Common myeloid progenitor, CD34-positive (primary cell): ENCODE measurements at regions not wholly inside any gene's neighbourhood (a gene's known extent, or its start where the extent isn't known, plus 50 kb on each side); places are given as distances from the start of the nearest gene placed in this dataset.

ENCODE experiments used
- CTCF ChIA-PET: fragments of 350-600 bp; sonication (Branson Sonifier 250); formaldehyde crosslinking; loops from one replicate; lab custom pipeline; 2021; ENCODE audit warnings: antibody characterized with exemption; lab: Charles Lee
- POLR2A ChIA-PET: fragments of 350-600 bp; sonication (Branson Sonifier 250); formaldehyde crosslinking; loops from one replicate; lab custom pipeline; 2021; ENCODE audit warnings: antibody characterized with exemption; lab: Charles Lee
- DNase-seq, 3 donors: peaks; one replicate each; pipeline versions ENCODE4 v3.0.0 to v3.0.0-alpha.2; 2013
- H3K27ac ChIP-seq, 2 experiments: 1 replicate in 1 of 2; 2 replicates in 1 of 2; pipeline ENCODE4 v1.7.0; 2013; ENCODE audit warnings: inconsistent platforms in 2 of 2, low read length in 2 of 2, mild to moderate bottlenecking in 2 of 2, low read depth in 1 of 2, moderate library complexity in 1 of 2; ENCODE audit not compliant: severe bottlenecking in 2 of 2, insufficient read depth in 1 of 2, poor library complexity in 1 of 2
- H3K27me3 ChIP-seq, 5 experiments: replicated peaks in 2 of 5; 1 replicate in 3 of 5; 2 replicates in 2 of 5; pipeline versions ENCODE4 v1.6.1 to v1.7.0; 2013; ENCODE audit warnings: low read length in 4 of 5, mild to moderate bottlenecking in 2 of 5, moderate library complexity in 2 of 5, inconsistent platforms in 1 of 5; ENCODE audit not compliant: insufficient read depth in 5 of 5, control insufficient read depth in 4 of 5
- H3K36me3 ChIP-seq, 4 experiments: 1 replicate in 2 of 4; 2 replicates in 2 of 4; pipeline versions ENCODE4 v1.6.1 to v1.7.0; 2013; ENCODE audit warnings: low read length in 3 of 4, control low read depth in 1 of 4, mild to moderate bottlenecking in 1 of 4; ENCODE audit not compliant: control insufficient read depth in 4 of 4, insufficient read depth in 4 of 4
- H3K4me1 ChIP-seq, 4 experiments: 1 replicate in 3 of 4; 2 replicates in 1 of 4; pipeline versions ENCODE4 v1.6.1 to v1.7.1; 2013; ENCODE audit warnings: low read length in 3 of 4, mild to moderate bottlenecking in 3 of 4, control low read depth in 1 of 4, inconsistent platforms in 1 of 4, moderate library complexity in 1 of 4; ENCODE audit not compliant: control insufficient read depth in 4 of 4, insufficient read depth in 4 of 4; ENCODE audit errors: control extremely low read depth in 1 of 4
- H3K4me3 ChIP-seq, 7 experiments: 1 replicate in 4 of 7; 2 replicates in 3 of 7; pipeline versions ENCODE4 v1.5.1 to v1.7.0; 2013; ENCODE audit warnings: mild to moderate bottlenecking in 7 of 7, low read length in 6 of 7, moderate library complexity in 6 of 7, inconsistent platforms in 2 of 7, low read depth in 2 of 7, control low read depth in 1 of 7; ENCODE audit not compliant: insufficient read depth in 4 of 7, control insufficient read depth in 1 of 7; ENCODE audit errors: extremely low read depth in 1 of 7
- H3K9me3 ChIP-seq, 5 experiments: 1 replicate in 4 of 5; 2 replicates in 1 of 5; pipeline versions ENCODE4 v1.6.1 to v1.7.1; 2013; ENCODE audit warnings: low read length in 4 of 5, mild to moderate bottlenecking in 2 of 5, inconsistent platforms in 1 of 5, low read depth in 1 of 5, moderate library complexity in 1 of 5; ENCODE audit not compliant: control insufficient read depth in 4 of 5, insufficient read depth in 2 of 5; ENCODE audit errors: control extremely low read depth in 1 of 5
- WGBS: methylation state at CpG from one replicate; pipeline ENCODE4 v1.1.5; 2013; ENCODE audit not compliant: insufficient coverage; 5-methylcytosine and 5-hydroxymethylcytosine counted together

GRCh38 chr9:80500300-80500699 lies 928.5 kb downstream of the TLE4 start:
- Histone ChIP-seq H3K27ac (no peak overlapping the region), H3K36me3 (no peaks in the 10 kb centered on the region), H3K4me3 (no peak overlapping the region), H3K9me3 (peaks cover 0 to 2% (median 0%) of the 10 kb centered on the region in 5 experiments), H3K4me1 (no peaks in the 10 kb centered on the region), H3K27me3 (no peaks in the 10 kb centered on the region)
- no peak for DNase-seq
- 87% methylated on average over 3 of the region's 4 CpGs for WGBS
- ChIA-PET POLR2A (no interaction called here), CTCF (no interaction called here)

GRCh38 chr9:80498001-80498555 lies 926.3 kb downstream of the TLE4 start:
- POLR2A ChIA-PET, result no interaction called here

GRCh38 chr9:80496901-80497556 lies 925.3 kb downstream of the TLE4 start:
- H3K4me1 ChIP-seq, result no peaks in the 10 kb centered on the region
- no peaks in the 10 kb centered on the region for H3K27me3 ChIP-seq
- no peak overlapping the region for H3K27ac ChIP-seq
- no peaks in the 10 kb centered on the region for H3K36me3 ChIP-seq
- H3K9me3 ChIP-seq, result peaks cover 0 to 4% (median 0%) of the 10 kb centered on the region in 5 experiments
- ChIA-PET CTCF (no interaction called here), POLR2A (no interaction called here)
- 87% methylated on average over 10 of the region's 12 CpGs for WGBS
- no peak for DNase-seq
- H3K4me3 ChIP-seq, result no peak overlapping the region

More at GRCh38 chr9:80498001-80498555, 926.3 kb downstream of the TLE4 start:
- WGBS, result 86% methylated on average over 6 of the region's 6 CpGs
- no peaks in the 10 kb centered on the region for H3K36me3 ChIP-seq
- no peaks in the 10 kb centered on the region for H3K4me1 ChIP-seq
- H3K9me3 ChIP-seq, result peaks cover 0 to 4% (median 0%) of the 10 kb centered on the region in 5 experiments
- CTCF ChIA-PET, result interaction anchor here (0.5 kb wide), 1 partner anchor 641 kb away, joined by 3 read pairs; no protein-coding TSS in a partner anchor
- no peaks in the 10 kb centered on the region for H3K27me3 ChIP-seq
- no peak overlapping the region for H3K4me3 ChIP-seq
- DNase-seq, result no peak
- H3K27ac ChIP-seq, result no peak overlapping the region

GRCh38 chr9:80493258-80493657 lies 921.5 kb downstream of the TLE4 start:
- Histone ChIP-seq H3K27me3 (no peaks in the 10 kb centered on the region), H3K9me3 (peaks cover 0 to 4% (median 0%) of the 10 kb centered on the region in 5 experiments), H3K4me3 (no peak overlapping the region), H3K4me1 (no peaks in the 10 kb centered on the region), H3K36me3 (no peaks in the 10 kb centered on the region), H3K27ac (no peak overlapping the region)
- CTCF ChIA-PET, result no interaction called here
- POLR2A ChIA-PET, result no interaction called here
- DNase-seq, result no peak

DNA sequence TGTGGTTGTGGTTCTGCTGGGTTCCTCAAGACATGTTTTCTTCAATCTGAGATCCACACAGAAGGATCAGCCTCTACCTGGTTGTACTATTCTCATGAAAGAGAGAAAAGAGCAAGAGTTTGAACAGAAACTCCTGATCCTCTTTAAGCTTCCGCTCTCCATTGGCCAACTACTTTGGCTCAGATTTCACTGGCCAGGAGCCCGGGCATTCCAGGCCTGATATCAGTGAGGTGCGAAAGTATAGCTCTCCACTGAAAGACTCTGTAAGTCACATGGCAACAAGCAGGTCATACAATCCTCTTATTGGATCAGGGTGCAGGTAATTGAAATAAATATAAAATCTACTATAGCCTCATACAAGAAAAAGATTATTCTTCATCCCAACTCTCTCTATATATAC lies 920.5 kb downstream of the TLE4 start:
- CTCF ChIA-PET, result no interaction called here
- no peaks in the 10 kb centered on the region for H3K36me3 ChIP-seq
- 100% methylated on average over 2 of the region's 3 CpGs for WGBS

GRCh38 chr9:80491086-80491696 lies 919.4 kb downstream of the TLE4 start:
- WGBS, result 92% methylated on average over 2 of the region's 4 CpGs
- Histone ChIP-seq H3K9me3 (peaks cover 0 to 4% (median 0%) of the 10 kb centered on the region in 5 experiments), H3K4me3 (no peak overlapping the region), H3K36me3 (no peaks in the 10 kb centered on the region), H3K4me1 (no peaks in the 10 kb centered on the region), H3K27ac (no peak overlapping the region), H3K27me3 (no peaks in the 10 kb centered on the region)
- ChIA-PET POLR2A (no interaction called here), CTCF (no interaction called here)
- DNase-seq, result no peak

More for the DNA sequence above, 920.5 kb downstream of the TLE4 start:
- DNase-seq, result no peak
- Histone ChIP-seq H3K27ac (no peak overlapping the region), H3K27me3 (no peaks in the 10 kb centered on the region), H3K4me1 (no peaks in the 10 kb centered on the region), H3K4me3 (no peak overlapping the region), H3K9me3 (peaks cover 0 to 4% (median 0%) of the 10 kb centered on the region in 5 experiments)
- POLR2A ChIA-PET, result no interaction called here

DNA sequence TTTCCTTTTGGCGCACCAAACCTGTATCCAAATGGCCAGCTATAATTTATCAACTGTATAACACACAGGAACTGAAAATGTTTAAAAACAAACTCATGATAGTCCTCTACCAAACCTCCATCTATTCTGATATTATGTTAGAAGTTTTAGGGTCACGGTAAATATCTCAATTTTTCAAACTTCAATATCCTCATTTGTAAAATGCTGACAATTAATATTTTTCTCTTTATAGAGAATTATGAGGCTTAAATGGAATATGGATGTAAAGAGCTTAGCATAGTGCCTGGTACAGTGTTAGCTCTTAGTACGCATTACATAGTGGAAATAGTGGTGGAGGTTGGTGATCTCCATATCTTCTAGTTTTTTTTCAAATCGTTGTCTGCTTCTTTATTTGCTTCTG lies 917.6 kb downstream of the TLE4 start:
- H3K4me1 ChIP-seq, result no peaks in the 10 kb centered on the region
- POLR2A ChIA-PET, result no interaction called here
- no peaks in the 10 kb centered on the region for H3K9me3 ChIP-seq
- no peak overlapping the region for H3K27ac ChIP-seq
- H3K36me3 ChIP-seq, result no peaks in the 10 kb centered on the region
- CTCF ChIA-PET, result no interaction called here
- WGBS, result no CpG with 5 or more reads among the region's 4 CpGs
- DNase-seq, result no peak
- no peaks in the 10 kb centered on the region for H3K27me3 ChIP-seq
- no peak overlapping the region for H3K4me3 ChIP-seq
